Hematopoietic multipotent progenitor cell treated with erythropoietin and hydrocortisone succinate and interleukin-3 and kit ligand, for 4 days (in vitro differentiated cells): ENCODE measurements at regions not wholly inside any gene's neighbourhood (a gene's known extent, or its start where the extent isn't known, plus 50 kb on each side); places are given as distances from the start of the nearest gene placed in this dataset.
"Not testable (repeated sequence)": the region's sequence is repeated elsewhere in the genome, so short reads cannot be mapped to it uniquely, and the experiment has no call there.

ENCODE experiments used
- DNase-seq: peaks from one replicate; pipeline ENCODE4 v3.0.0-alpha.2; 2015

DNA sequence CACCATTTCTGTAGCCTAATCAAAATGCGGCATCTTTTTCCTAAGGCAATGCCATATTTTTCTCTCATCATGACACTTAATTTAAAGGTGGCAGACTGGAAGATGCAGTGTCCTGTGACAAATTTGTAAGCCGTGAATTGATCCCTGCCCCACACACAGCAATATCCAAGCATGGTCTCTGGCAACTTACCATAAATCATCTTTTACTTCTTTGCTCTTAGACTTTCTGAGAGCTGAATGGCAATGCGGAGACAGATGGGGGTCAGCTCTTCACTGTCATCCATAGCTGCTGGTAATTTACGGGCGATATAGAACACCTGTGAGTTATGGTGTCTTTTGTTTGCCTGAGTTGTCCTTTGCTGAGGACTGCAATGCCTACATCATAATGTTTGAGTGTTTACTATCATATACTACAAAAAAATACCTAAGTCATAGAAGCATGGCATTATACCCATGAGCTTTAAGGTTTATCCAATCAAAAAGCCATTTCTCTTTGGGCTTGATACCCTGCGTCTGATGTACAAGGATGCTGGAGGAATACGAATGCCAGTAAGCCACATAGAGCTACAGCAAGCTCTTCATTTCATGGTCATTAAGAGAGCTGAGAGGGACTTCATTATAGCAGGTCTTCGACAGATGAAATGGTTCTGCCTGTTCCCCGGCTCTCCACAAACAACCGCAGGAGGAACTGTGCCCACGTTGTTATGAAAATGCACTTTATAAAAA, 148.1 kb downstream of the TRIML1 start:
- DNase-seq = no peak

DNA sequence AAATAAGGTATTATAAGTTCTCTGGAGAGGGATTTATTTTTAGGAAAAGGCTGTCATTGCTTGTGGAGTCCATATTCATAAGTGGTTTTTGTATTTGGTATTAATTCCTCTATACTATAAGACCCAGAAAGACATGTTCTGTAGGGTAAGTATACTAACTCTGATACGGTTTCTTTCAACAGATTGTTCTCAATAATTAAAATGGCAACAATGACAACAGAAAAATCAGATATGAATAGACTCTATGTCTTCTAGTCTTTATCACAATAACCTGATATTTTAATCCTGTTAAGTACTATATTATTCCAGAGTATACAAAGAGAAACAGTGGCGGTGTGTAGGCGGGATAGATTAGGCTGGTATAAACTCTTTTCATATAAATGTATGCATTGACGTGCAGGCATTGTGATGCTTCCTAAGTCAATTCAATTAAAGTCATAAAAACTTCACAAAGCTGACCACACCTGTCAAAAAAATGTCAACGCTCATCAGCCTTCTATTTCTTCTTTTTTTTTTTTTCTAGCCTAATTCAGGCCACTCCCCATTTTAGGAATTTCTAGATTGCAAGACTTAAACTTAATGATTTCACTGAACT, 150.4 kb downstream of the TRIML1 start:
- no peak for DNase-seq

DNA sequence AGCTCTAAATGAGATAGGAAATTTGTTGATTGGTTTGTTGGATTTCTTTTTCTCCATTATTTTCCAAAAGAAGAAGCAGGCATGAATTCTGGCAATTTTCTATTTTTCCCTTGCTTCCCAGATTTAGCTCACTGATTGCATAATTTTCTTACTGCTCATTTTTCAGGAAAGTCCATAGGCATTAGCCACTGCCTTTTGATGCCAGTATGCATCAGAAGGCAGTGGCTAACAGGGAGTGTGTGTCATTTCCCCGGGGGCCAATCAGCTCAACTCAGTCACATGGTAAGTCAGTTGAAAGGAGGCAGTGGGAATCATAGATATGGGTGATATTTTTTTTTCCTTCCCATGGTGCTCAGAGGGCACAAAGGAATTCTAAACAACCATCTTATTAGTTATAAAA, 156.7 kb downstream of the TRIML1 start:
- DNase-seq = no peak

DNA sequence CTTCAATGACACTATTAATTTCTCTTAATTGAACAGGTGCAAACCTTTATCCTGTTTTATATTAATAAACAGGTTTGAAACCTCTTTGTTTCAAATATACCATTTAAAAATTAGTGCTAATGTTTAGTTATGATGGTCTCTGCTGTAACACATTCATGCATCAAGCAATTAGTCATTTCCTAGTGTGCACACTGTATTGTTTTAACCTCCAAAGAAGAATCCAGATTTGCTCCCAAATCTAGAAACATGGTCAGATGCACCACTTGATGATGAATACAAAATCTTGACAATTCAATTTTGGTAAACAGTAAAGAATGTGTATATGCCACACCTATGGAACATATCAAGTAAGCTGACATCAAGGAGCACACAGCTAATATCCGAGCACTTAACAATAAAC, 157.1 kb downstream of the TRIML1 start:
- no peak for DNase-seq

DNA sequence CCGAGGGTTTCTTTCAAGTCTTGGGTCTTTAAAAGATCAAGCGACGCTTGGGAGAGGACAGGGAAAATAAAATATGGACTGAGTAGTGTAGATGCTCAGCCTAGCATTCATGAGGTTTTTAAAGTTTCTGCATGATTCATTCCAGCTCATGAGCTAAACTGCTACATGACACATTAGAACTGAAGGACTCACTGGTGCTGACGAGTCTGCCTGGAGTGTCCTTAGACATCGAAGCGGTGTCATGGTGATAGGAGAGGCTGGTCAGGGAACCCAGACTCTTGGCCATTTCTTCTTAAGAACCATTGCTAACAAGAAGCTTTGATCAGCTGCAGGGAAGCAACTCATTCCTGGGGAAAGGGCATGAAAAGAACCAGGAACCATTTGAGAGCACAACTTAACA, 158.6 kb downstream of the TRIML1 start:
- no peak for DNase-seq

DNA sequence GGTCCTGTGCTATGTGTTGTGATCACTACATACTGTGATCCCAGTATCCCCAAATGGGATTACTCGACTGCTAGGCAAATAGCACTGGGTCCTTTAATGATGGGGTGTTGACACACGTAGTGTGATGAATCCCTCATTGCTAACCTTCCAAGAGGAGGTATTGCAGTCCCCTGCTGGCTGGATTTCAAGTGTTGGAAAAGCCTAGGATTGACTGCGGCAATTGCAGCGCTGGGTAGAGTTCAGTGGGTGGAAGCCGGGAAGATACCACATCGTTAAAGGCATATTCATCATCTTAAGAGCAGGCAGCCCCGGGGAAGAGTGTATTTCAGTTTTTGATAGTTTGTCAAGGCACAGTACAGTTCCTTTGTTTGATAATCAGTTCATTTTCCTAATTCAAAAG, 159.9 kb downstream of the TRIML1 start:
- DNase-seq = no peak

DNA sequence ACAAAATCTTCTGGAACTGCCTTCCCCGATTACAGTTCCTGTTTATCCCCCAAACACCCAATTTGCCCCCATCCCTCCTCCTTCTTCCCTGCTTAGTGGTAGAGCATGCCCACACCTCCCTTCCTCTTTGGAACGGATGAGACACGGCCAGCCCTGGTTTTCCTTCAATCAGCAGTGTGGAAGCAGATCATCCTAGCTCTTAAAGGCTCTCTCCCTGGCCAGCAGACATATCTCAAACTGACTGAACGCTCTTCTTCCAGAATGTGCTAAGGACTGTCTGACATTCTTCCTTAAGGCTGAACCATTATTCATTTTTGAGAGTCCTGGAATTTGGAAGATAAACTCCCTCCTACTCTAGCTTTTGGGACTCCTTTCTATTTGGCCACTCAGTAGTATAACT, 161.1 kb downstream of the TRIML1 start:
- DNase-seq = no peak

DNA sequence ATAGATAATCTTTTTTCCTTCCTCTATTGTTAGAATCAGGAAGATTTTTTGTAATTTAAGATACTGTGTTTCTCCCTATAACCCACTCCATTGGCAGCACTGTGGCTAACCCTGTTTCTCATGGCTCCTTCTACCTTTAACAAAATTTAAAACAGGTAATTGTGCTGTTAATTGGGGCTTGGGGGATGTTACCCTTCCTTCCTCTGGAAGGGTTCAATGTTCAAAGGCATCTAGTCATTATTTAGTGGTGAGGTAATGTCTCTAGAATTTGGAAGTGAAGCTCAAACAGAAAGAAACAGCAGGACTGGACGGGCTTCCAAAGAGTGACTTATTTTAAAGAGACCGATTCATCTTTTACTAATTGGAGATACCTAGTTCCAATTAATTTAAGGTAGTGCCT, 166.4 kb downstream of the TRIML1 start:
- no peak for DNase-seq

DNA sequence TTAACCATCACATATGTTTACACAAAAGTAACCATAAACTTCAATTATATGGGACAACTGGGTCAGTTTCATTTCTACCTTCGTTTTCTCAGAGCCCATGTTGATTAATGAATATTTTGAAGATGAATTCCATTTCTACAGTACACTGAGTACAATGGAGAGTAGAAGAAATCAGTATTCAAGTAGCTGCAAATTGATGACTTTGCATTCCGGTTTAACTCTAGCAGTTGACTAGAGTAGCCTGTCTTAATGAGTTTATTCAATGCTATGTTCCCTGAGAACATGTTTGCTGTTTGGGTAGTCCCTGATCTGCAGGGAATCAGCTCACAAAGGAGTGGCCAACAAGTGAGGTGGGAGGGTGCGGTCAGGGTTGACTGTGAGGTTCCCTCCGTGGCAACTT, 168.3 kb downstream of the TRIML1 start:
- DNase-seq = no peak

DNA sequence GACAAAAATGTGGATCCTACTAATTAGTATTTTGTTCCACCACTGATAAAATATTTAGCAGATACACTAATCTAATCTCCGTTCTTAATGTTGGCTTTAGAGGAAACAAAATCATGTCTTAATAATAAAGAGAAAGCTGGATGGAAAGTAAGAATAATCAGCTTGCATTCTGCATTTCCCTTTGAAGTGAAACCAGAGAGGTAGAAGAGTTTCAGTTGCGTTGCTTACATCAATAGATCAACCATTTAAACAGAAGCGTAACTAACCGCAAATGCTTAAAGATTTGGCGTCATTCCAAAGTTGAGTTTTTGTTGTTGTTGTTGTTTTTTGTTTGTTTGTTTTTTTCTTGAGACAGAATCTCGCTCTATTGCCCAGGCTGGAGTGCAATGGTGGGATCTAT, 168.9 kb downstream of the TRIML1 start:
- DNase-seq = no peak

DNA sequence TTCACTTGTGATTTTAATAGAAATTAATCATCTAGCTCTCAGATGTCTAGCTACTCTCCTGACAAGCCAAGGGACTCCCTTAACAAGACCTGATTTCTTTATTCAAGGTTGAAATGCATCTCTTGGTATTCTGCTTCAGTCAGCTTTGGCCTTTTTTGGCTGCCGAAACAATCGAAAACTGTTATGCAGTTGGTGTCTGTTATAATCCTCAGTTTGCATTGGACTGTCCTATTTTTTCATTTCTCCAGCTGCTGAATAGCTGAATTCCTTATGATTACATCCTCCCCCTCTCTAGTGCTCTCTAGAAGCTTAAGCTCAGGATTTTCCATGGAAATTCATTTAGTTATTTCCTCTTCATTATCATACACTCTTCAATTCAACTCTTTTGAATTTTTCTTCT, 177.2 kb downstream of the TRIML1 start:
- no peak for DNase-seq

DNA sequence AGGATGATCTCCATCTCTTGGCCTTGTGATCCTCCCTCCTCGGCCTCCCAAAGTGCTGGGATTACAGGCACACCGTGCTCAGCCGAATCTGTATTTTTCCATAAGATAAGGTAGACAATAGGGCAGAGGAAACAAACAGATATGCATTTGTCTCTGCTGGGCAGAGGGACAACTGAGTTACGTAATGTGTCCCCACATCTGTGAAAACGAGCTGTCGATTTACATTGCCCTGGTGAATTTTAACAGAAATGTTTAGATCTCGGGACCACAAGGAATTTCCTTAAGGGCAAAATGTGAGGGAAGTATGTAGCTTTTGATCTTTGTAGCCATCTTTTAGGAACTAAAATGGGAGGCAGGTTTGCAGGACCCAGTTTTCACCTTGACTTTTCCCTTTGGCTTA, 189.7 kb downstream of the TRIML1 start:
- no peak for DNase-seq

DNA sequence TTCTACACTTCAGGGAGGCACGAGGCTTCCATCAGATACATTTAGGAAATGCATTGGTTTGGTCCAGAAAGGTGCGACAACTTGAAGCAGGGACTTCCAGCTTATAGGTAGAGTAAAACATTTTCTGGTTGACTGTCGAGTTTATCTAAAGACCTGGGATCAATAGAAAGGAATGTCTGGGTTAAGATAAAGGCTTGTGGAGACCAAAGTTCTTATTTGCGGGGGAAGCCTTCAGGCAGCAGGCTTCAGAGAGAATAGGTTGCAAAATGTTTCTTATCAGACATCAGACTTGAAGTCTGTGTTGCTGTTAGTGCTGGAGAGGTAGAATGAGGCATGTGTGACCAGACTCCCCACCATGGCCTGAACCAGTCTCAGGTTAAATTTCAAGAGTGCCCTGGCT, 190.3 kb downstream of the TRIML1 start:
- DNase-seq = no peak

DNA sequence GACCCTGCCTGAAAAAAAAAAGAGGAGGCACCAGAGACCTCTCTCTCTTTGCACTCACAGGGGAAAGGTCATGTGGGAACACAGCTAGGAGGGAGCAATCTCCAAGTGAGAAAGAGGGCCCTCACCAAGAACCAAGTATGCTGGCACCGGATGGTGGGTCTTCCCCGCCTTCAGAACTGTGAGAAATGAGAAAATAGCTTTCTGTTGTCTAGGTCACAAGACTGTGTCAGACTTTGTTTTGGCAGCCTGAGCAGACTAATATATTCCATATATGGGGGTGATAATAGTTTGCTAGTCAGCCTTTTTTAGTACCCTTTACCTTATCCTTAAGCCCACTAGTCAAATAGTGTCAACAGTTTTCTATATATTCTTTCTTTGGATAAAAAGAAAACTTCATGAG, 193.0 kb downstream of the TRIML1 start:
- DNase-seq = no peak

DNA sequence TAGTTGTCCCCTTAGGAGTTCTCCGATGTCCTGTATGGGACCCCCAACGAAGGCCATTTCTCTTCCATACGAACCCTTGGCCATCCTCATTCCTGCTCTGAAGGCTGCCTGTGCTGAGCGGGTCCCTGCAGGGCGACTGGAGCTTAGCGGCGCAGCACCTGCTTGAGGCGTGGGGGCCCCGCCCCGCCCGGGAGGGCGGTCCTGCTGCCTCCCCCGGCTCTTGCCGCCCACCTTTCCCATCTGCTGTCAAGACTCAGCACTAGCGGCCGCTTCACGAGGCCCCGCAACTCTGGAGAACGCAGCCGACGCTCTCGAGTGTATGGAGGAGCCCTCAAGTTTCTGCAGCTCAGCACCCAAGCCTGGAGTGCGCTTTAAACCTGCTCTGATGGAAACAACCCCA, 197.7 kb downstream of the TRIML1 start:
- no peak for DNase-seq

DNA sequence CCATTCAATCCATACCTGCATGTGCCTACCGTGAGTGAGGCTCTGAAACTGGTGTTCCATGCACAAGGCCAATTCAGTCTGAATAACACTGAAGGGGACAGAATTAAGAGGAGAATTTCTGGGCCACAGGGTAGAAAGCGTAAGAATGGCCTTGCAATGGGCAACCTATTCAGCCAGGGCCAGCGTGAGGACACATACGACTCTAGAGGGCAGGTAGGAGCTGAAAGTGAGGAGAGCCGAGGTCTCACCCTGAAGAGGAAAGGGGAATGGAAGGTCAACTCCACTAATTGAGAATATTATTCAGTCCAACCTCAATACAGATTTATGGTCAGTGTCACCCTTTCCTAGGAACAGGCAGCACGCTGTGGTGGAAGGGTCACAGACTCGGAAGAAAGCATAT, 202.2 kb downstream of the TRIML1 start:
- DNase-seq = no peak

DNA sequence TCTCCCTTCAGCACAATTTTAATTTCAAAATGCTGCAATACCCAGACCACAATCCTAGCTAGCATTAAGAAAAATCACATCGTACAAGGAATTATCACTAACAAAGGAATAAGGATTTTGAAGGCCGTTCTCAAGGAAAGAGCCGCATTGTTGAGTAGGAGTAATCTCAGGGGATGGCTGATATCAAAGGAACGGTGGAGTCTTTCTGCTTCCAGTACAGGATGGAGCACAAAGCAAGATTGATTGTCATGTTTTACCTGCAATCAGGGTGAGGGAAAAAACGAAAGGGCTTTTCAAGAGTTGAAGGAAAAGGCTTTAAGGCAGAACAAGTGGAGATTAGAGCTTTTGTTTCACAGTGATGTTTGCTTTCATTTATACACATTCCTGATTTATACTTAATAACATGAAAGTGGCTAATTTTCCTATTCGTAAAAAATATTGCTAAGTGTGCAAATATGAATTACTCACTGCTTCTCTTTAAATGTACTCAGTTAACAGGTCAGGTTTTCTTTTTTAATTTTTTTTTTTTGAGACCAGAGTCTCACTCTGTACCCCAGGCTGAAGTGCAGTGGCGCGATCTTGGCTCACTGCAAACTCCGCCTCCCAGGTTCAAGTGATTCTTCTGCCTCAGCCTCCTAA, 207.0 kb downstream of the TRIML1 start:
- DNase-seq = no peak

DNA sequence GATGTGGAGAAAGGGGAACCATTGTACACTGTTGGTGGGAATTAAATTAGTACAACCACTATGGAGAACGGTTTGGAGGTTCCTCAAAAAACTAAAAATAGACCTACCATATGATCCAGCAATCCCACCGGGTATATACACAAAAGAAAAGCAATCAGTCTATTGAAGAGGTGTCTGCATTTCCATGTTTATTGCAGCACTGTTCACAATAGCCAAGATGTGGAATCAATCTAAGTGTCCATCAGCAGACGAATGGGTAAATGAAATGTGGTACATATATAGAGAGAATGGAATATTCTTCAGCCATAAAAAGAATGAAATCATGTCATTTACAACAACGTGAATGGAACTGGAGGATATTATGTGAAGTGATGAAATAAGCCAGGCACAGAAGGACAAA, 208.1 kb downstream of the TRIML1 start:
- DNase-seq = no peak

DNA sequence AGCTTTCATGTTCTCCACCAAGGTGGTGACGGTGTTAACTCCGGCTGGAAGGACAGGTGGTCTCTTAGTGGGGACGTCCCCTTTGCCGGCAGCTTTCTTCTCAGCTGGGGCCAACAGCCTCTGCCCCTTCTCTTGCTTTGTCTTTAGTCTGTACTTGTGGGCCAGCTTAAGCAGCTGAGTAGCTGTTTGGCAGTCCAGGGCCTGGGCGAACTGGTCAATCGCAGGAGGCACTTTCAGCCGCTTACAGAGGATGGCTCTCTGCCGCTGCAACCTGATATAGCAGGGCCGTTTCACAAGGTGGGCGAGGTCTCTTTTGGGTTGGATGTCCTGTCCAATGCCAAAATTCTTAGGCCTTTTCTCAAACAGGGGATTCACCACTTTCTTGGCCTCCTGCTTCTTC, 210.3 kb downstream of the TRIML1 start:
- not testable (repeated sequence) for DNase-seq

DNA sequence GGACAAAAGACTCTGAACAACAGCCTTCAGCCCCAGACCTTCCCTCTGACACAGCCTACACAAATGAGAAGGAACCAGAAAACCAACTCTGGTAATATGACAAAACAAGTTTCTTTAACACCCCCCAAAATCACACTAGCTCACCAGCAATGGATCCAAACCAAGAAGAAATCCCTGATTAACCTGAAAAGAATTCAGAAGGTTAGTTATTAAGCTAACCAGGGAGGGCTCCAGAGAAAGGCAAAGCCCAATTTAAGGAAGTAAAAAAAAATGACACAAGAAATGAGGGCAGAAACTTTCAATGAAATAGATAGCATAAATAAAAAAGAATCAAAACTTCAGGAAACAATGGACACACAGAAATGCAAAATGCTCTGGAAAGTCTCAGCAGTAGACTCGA, 224.0 kb downstream of the TRIML1 start:
- DNase-seq = no peak

DNA sequence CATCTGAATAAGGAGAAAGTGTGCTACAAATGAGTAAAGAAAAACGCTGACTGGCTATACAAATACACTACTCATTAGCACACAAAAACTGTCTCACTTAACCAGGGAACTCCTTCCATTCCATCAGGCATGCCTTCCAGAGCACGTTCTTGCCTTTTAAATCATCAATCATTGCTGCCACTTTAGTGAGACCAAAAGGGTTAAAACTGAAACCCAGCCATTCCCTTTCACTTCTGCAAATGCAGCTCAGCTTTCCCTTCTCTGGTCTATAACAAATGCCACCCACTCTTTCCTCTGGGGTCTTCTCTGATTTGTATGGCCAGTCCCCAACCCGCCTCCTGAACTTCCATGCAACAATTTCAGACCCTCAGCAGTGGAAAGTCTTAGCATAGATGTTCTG, 231.5 kb downstream of the TRIML1 start:
- DNase-seq = no peak

DNA sequence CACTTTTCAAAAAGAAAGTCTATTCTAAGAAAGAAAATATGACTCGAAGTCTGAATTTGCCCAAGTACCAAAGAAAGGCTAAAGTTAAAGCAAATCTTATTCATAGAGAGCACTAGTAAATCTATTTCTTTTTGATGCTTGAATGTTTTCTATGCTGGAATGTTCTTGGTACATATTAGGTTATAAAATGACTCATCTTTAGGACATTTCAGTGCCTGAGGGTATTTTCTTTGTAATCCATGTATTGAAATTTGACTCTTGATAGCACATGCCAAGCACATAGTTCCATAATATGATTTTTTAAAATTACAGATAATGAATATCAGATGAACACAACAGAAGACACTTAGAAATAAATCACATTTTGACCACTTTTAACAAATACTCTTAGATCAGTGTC, 232.8 kb downstream of the TRIML1 start:
- no peak for DNase-seq

DNA sequence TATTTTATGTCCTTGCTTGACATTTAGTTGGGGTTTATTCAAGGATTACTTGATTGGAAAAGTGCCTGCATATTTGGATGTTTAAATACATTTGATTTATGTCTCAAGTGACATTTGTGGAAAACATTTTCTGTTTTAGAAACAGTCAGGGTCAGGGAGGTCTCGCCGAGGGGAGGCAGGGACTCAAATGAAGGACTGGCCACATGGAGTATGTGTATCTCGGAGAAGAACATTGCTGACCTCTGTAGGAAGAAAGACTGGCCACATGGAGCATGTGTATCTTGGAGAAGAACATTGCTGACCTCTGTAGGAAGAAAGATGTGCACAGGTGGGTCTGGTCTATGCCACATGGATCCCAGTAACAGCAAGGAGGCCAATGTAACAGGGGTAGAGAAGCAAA, 233.6 kb downstream of the TRIML1 start:
- DNase-seq = peak; percentile 2

DNA sequence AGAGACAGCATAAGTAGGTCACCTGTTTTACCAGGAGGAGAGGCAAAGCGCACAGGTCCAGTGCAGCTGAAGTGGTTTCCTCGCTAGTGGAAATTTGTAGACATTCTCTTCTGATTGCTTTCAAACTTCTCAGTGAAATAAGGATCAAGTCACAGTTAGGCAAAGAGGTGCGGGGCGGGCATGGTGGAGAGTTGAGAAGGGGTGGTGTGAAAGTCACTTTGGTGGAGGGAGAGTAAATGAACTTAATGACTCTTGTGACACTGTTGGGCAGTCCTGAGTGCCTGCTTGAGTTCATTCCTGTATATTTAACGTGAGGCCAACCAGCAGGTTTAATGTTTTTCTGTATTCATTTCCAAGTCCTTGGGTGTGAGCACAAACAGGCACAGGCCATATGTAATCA, 235.6 kb downstream of the TRIML1 start:
- no peak for DNase-seq

DNA sequence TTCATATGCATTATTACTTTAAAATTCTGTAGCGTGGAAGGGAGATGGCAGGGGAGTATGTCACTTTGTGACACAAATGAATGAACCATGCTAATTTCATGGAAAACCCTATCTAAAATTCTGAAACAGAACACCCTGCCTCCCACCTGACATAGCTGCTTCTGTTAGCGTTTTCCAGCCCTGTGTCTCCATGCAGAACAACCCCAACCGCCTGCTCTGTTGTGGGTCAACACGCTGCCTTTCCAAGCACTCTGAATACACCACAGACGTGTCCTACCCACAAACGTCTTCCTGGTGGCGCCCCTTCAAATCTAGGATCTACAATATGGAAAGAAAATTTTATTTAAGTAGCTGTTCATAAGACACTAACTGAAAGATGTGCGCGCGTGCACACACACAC, 238.6 kb downstream of the TRIML1 start:
- no peak for DNase-seq
